Fibroblast of lung (primary cell): ENCODE measurements at regions not wholly inside any gene's neighbourhood (a gene's known extent, or its start where the extent isn't known, plus 50 kb on each side); places are given as distances from the start of the nearest gene placed in this dataset.

Experiments used
- DNase-seq, 2 donors: peaks; one replicate each; pipeline versions ENCODE4 v3.0.0 to v3.0.0-alpha.2; 2010; ENCODE audit warnings: low read depth in 2 of 2
- H2AFZ ChIP-seq: 2 replicates; pipeline ENCODE4 v1.5.1; 2012; ENCODE audit warnings: low read length, control low read depth, inconsistent platforms
- H3K27ac ChIP-seq: 2 replicates; pipeline ENCODE4 v1.5.1; 2011; ENCODE audit warnings: low read length, control low read depth; ENCODE audit not compliant: insufficient read depth
- H3K27me3 ChIP-seq: 2 replicates; pipeline ENCODE4 v1.5.1; 2011; ENCODE audit warnings: mild to moderate bottlenecking, low read length; ENCODE audit not compliant: control insufficient read depth, insufficient read depth
- H3K36me3 ChIP-seq: 2 replicates; pipeline ENCODE4 v1.5.1; 2011; ENCODE audit warnings: low read length; ENCODE audit not compliant: control insufficient read depth, insufficient read depth
- H3K4me1 ChIP-seq: 2 replicates; pipeline ENCODE4 v1.5.1; 2011; ENCODE audit warnings: low read length; ENCODE audit not compliant: control insufficient read depth, insufficient read depth; ENCODE audit errors: extremely low read depth
- H3K4me2 ChIP-seq: 2 replicates; pipeline ENCODE4 v1.5.1; 2011; ENCODE audit warnings: low read length, control low read depth; ENCODE audit not compliant: insufficient read depth; ENCODE audit errors: extremely low read depth
- H3K4me3 ChIP-seq, 4 experiments: fragments of 200-600 bp in 1 of 4; sonication (generic) in 1 of 4; replicated peaks in 1 of 4; 2 replicates each; pipeline ENCODE4 v1.5.1; 2011 to 2016; ENCODE audit warnings: low read length in 4 of 4, low read depth in 3 of 4, mild to moderate bottlenecking in 3 of 4, control low read depth in 2 of 4, inconsistent platforms in 1 of 4, mixed read lengths in 1 of 4; ENCODE audit not compliant: insufficient read depth in 1 of 4; ENCODE audit errors: control extremely low read depth in 1 of 4
- H3K79me2 ChIP-seq: 2 replicates; pipeline ENCODE4 v1.5.1; 2012; ENCODE audit warnings: mild to moderate bottlenecking, low read length, inconsistent platforms; ENCODE audit not compliant: control insufficient read depth, insufficient read depth
- H3K9ac ChIP-seq: 2 replicates; pipeline ENCODE4 v1.5.1; 2011; ENCODE audit warnings: mild to moderate bottlenecking, low read length, control low read depth; ENCODE audit not compliant: insufficient read depth
- H3K9me3 ChIP-seq: 2 replicates; pipeline ENCODE4 v1.5.1; 2012; ENCODE audit warnings: low read depth, low read length; ENCODE audit not compliant: control insufficient read depth, insufficient read depth
- H4K20me1 ChIP-seq: 2 replicates; pipeline ENCODE4 v1.5.1; 2011; ENCODE audit warnings: low read length; ENCODE audit not compliant: control insufficient read depth, insufficient read depth; ENCODE audit errors: extremely low read depth
- CTCF ChIP-seq, 2 donors: IDR thresholded peaks in 1 of 2; conservative IDR thresholded peaks in 1 of 2; 1 replicate in 1 of 2; 2 replicates in 1 of 2; pipeline ENCODE4 v1.5.1; 2011 to 2012; ENCODE audit warnings: low read length in 2 of 2, control low read depth in 1 of 2, inconsistent platforms in 1 of 2, low read depth in 1 of 2, mild to moderate bottlenecking in 1 of 2
- EZH2 ChIP-seq: IDR thresholded peaks from 2 replicates; pipeline ENCODE4 v1.5.1; 2012; ENCODE audit warnings: low read length, control low read depth, mild to moderate bottlenecking; ENCODE audit errors: missing control alignments

- Histone ChIP-seq H3K9me3 (no peaks in the 10 kb centered on the region), H3K4me3 (no peak overlapping the region), H3K79me2 (no peaks in the 10 kb centered on the region), H3K27ac (no peak overlapping the region), H3K9ac (no peak overlapping the region), H2AFZ (no peak overlapping the region), H3K4me2 (no peak overlapping the region), H3K36me3 (no peaks in the 10 kb centered on the region), H3K4me1 (no peaks in the 10 kb centered on the region), H3K27me3 (no peaks in the 10 kb centered on the region), H4K20me1 (no peaks in the 10 kb centered on the region)
- DNase-seq: no peak
- TF ChIP-seq CTCF (conservative IDR thresholded peaks at IDR 0.05 in 1 of 2, IDR thresholded peaks at IDR 0.05 in 1 of 2; ENCODE audit: low read depth in 1 of 2, low read length in 2 of 2) (no peak), EZH2 (no peak)
Measured at GRCh38 chr11:82462608-82463242, 270.9 kb downstream of the FAM181B start.

- Histone ChIP-seq H3K4me3 (no peak overlapping the region), H3K9me3 (no peaks in the 10 kb centered on the region), H2AFZ (no peak overlapping the region), H3K79me2 (no peaks in the 10 kb centered on the region), H3K4me2 (no peak overlapping the region), H3K27me3 (no peaks in the 10 kb centered on the region), H3K4me1 (no peaks in the 10 kb centered on the region), H3K27ac (no peak overlapping the region), H3K36me3 (no peaks in the 10 kb centered on the region), H3K9ac (no peak overlapping the region), H4K20me1 (no peaks in the 10 kb centered on the region)
- DNase-seq: no peak
- TF ChIP-seq EZH2 (no peak), CTCF (conservative IDR thresholded peaks at IDR 0.05 in 1 of 2, IDR thresholded peaks at IDR 0.05 in 1 of 2; ENCODE audit: low read depth in 1 of 2, low read length in 2 of 2) (no peak)
Measured at GRCh38 chr11:82458761-82459160, 274.9 kb downstream of the FAM181B start.

- Histone ChIP-seq H3K79me2 (no peaks in the 10 kb centered on the region), H3K4me1 (no peaks in the 10 kb centered on the region), H3K4me2 (no peak overlapping the region), H4K20me1 (no peaks in the 10 kb centered on the region), H3K36me3 (no peaks in the 10 kb centered on the region), H3K27me3 (no peaks in the 10 kb centered on the region), H3K9ac (no peak overlapping the region), H3K4me3 (no peak overlapping the region), H3K9me3 (no peaks in the 10 kb centered on the region), H3K27ac (no peak overlapping the region), H2AFZ (no peak overlapping the region)
- no peak for DNase-seq
- no peak for TF ChIP-seq CTCF (conservative IDR thresholded peaks at IDR 0.05 in 1 of 2, IDR thresholded peaks at IDR 0.05 in 1 of 2; ENCODE audit: low read depth in 1 of 2, low read length in 2 of 2)
- TF ChIP-seq EZH2: no peak
Measured at GRCh38 chr11:82458147-82458546, 275.5 kb downstream of the FAM181B start.
